ENCODE measurements at regions not wholly inside any gene's neighbourhood (a gene's known extent, or its start where the extent isn't known, plus 50 kb on each side); places are given as distances from the start of the nearest gene placed in this dataset.

- no peak for DNase-seq
Observed at GRCh38 chr4:11611868-11612267, 183.2 kb upstream of the HS3ST1 start.

GRCh38 chr4:11609751-11610150 lies 181.1 kb upstream of the HS3ST1 start:
- no peak for DNase-seq

DNA sequence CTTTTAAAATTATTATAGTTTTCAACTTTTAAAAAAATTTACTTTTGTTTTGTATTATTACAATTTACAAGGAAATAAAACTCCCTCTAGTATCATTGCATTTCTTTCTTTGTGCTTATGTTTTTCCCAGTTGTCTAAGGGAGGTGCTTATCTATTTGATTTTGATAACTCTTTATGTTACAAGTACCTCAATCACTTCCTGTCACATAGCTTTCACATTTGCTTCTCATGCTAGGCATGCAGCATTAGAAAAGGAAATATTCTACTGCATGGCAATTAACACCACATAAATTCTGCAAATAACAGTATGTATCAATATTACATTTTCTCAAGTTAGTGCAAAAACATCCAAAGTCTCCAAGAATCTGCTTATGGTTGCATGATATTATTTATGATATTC lies 180.3 kb upstream of the HS3ST1 start:
- DNase-seq, result no peak

DNA sequence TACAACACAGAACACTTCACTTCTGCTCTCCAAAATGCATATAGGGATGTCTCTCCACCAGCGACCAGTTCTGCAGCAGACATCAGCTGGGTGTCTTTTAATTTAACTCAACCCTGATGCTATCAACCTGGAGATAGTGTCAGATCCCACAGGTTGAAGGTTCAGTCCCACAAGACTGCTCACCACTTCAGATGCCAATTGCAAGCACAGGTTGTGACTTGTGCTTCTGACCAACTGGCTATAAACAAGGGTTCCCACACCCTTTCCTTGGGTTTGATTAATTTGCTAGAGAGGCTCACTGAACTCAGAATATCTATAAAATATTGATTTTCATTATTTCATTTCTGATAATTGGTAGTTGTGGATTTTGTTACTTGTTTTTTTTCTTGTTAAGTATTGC lies 177.4 kb upstream of the HS3ST1 start:
- no peak for DNase-seq

GRCh38 chr4:11605597-11605996 lies 176.9 kb upstream of the HS3ST1 start:
- no peak for DNase-seq

DNA sequence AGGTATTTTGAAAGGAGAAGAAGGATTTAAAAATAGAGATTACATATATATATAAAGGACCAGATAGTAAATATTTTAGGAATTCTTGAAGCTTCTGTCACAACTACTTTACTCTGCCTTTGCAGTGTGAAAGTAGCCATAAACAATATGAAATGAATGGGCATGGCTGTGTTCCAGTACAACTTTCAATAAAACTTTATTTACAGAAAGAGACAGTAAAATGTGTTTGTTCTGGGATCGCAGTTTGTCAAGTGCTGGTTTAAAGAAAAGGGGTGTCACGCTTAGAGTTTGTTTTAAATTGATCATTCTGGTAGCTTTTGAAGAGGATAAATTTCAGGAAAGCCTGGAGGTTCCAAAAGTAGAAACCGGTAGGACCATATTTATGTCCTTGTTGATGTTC lies 176.1 kb upstream of the HS3ST1 start:
- DNase-seq, result no peak

DNA sequence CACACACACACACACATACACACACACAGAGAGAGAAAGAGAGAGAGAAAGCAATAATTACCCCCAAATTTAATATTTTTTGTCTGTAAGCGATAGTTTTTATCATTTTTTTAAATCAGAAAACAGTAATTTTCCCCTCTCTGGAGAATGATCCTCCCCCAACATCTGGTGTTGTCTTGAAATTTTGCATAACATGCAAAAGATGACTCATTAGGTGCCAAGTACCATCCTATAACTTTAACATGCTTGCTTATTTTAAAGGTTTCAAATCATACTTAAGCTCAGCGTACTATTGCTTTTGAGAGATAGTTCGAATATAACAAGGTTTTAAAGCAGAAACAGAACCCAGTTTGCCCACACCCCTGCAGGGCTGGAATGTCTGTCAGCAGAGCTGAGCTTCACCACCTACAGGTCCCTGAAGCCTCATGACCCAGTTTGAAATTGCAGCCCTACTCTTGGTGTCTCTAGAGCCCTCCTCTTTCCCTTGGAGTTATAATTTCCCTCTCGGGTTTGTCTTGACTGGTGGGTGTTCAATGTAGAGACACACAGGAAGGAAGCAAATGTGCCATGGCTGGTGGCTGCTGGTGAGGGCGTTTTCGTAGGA lies 175.0 kb upstream of the HS3ST1 start:
- DNase-seq, result no peak

DNA sequence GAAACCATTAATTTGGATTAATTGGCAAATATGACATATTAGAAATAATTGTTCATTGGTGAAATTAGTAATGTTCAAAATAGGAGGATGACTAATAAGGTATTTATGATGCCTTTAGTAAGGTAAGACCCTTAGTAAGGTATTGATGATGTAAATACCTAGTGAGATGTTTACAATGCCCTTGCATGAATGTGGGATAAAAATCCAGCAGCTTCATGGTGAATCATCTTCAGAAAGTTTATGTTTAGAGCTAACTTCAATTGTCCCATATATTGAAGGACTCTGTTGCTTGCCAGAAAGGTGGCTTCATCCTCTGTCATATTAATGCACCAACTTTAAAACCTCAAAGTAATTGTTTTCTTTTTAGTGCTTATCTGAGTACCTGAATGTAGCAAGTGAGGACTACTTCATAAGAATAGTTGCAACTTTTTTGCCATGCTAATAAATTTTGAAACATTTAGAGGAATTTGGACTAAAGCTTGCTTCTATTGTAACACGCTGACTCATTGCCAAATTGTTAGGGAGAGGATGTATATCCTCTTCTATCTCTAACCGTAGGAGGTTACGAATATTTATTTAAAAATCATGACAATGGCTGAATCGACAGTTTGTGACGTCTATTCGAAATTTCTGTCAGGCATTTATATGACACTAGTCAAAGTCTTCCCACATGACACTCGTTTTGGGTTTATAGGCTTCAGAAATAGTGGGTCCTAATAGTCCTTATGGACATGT lies 174.1 kb upstream of the HS3ST1 start:
- DNase-seq, result no peak

- DNase-seq, result no peak
Observed at GRCh38 chr4:11599064-11599463, 170.4 kb upstream of the HS3ST1 start.

DNA sequence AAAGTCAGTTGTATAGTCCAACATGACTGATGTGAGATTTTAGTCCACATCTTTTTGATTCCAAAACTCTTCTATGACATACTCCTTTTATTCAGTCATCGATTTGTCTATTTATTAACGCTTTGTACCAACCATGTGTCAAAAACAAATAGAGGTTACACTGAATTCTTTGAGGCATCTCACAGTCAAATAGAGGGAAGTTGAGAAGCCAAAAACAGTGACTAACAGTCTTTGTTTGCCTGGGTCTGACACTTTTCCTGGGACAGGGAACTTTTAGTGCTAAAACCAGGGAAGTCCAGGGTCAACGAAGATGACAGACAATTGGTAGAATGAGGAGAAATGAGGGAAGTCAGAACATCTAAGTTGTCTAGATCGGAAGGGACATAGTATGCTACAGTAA lies 169.9 kb upstream of the HS3ST1 start:
- no peak for DNase-seq

DNA sequence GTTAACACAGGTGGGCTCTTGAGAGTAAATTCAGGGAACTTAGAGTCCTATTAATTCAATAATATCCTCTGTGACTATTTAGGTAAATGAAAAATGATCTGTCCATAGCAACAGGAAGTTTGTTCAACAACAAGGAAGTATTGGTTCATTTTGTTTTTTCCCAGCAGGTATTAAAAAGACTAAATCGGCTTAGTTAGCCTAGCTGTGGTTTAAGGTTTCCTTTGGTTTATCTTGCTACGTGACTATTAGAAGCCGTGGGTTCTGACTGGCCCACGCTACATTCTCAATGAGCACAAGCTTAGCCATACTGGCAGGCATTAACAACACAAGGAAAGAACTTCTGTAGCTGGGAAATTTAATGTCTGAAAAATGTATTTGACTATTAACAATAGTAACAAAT lies 168.8 kb upstream of the HS3ST1 start:
- DNase-seq, result no peak

- DNase-seq, result no peak
Observed at GRCh38 chr4:11596989-11597388, 168.3 kb upstream of the HS3ST1 start.

DNA sequence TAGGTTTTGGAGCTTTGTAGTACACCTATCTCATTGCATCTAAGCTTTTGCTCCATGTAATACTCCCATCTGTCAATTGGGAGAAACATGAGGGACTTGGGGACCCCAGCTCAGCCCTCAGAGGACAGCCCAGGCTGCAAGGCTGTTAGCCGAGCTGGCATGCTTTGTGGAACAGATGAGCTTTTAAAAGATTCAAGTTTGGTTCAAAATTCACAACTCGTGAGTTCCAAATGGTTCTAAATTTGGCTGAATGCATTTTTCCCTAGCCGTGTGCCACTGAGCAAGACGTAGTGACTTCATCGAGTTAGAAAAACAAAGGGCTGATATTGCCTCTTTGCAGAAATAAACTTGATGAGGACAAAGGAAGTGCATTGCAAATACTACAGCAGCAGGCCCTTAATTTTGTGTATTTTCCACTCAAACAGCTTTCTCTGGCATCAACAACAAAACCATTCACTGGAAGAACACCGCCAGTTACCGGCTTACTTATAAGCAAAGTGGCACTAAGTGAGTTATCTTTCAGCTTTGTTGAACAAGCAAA lies 165.0 kb upstream of the HS3ST1 start:
- DNase-seq, result no peak

GRCh38 chr4:11592276-11592675 lies 163.6 kb upstream of the HS3ST1 start:
- no peak for DNase-seq

DNA sequence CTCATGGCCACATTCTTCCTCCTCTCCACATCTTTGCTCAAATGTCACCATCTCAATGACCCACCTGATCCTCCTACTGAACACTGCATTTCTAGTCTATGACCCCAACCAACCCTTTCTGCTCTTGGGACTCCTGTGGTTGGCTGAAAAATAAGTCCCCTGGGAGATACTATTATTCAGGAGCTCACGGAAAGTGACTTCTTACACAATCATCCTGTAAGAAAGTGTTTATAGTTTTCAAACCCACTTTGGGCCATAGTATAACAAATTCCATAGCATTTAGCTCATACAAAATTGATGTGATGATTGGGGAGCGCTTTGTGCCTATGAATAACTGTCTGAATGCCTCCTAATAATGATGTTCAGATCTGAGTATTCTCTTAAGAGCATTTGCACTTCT lies 161.4 kb upstream of the HS3ST1 start:
- DNase-seq, result no peak

DNA sequence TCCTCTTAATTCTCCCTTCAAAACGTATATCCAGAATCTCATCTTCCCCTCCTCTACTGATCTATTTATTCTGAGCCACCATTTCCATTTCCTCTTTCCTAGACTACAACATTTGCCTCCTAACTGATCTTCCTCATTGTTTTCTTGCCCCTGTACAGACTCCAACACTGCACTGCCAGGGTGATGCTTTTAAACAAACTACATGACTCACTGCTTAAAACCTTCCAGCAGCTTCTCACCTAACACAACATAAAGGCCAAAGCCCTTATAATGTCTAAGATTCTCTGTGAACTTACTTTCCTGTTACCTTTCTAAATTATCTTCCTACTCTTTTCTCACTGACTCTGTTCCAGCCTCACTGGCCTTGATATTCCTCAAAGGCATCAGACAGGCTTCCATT lies 161.0 kb upstream of the HS3ST1 start:
- no peak for DNase-seq

GRCh38 chr4:11587797-11588196 lies 159.1 kb upstream of the HS3ST1 start:
- no peak for DNase-seq

GRCh38 chr4:11585506-11585905 lies 156.8 kb upstream of the HS3ST1 start:
- no peak for DNase-seq

- no peak for DNase-seq
Observed at GRCh38 chr4:11568511-11568910, 139.8 kb upstream of the HS3ST1 start.

GRCh38 chr4:11566444-11567022 lies 137.8 kb upstream of the HS3ST1 start:
- DNase-seq, result no peak

GRCh38 chr4:11565899-11566298 lies 137.2 kb upstream of the HS3ST1 start:
- no peak for DNase-seq

DNA sequence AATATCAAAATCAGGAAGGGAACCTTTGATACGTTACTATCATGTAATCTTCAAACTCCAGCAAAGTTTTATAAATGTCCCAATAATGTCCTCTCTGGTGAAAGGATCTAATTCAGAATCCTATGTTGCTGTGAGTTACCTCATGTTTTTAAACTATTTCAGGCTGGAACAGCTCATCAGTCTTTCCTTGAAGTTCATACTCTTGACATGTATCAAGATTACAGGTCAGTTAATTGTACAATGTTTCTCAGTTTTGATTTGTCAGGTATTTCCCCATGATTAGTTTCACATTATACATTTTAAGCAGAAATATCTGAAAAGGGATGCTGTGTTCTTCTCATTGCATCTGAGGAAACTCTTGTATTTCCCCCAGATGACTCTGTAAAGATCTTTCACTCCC lies 136.5 kb upstream of the HS3ST1 start:
- no peak for DNase-seq

DNA sequence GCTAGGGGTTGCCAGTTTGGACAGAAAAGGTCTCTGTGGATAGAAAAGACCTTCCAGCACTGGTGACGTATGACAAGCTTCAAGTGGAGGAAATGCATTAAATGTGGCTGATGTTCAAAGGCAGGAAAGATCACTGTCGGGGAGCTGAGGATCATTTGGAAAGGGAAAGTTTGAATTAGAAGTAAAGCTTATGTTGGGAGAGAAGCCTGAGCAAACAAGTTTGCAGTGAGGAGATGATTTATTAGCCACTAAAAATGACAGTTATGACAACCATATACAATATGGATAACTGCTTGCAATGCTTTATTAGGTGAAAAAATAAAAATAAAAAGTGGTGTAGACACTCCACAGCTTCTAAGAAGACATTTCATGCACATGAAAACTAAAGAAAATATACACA lies 135.3 kb upstream of the HS3ST1 start:
- no peak for DNase-seq

- DNase-seq, result no peak
Observed at GRCh38 chr4:11549525-11549924, 120.8 kb upstream of the HS3ST1 start.
